ENCODE measurements at regions not wholly inside any gene's neighbourhood (a gene's known extent, or its start where the extent isn't known, plus 50 kb on each side); places are given as distances from the start of the nearest gene placed in this dataset.
A peak's percentile ranks its signal among the peaks of the same experiment; 100 is the strongest.
"Not testable (repeated sequence)": the region's sequence is repeated elsewhere in the genome, so short reads cannot be mapped to it uniquely, and the experiment has no call there.

DNA sequence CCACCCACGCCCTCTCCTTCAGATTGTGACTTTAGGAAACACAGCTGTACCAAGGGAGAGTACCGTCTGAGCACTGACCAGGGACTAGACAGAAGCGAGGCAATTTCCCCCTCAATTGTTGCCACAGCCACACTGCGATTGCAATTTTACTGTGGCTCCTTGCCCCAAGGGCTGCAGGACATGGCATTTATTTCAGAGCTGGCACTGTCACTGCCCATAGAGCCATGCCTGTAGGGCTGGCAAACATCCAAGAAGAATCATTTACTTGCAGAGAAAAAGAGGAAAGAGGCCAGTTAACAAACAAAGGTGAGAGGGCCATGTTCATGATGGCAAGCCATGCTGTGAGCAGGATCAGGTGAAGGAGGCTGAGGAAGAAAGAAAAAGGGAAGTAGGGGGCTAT is 129.6 kb downstream of the EMP1 start:
- DNase-seq (ENCODE audit: low read depth in 3 of 3, low spot score in 2 of 3) = no peak

DNA sequence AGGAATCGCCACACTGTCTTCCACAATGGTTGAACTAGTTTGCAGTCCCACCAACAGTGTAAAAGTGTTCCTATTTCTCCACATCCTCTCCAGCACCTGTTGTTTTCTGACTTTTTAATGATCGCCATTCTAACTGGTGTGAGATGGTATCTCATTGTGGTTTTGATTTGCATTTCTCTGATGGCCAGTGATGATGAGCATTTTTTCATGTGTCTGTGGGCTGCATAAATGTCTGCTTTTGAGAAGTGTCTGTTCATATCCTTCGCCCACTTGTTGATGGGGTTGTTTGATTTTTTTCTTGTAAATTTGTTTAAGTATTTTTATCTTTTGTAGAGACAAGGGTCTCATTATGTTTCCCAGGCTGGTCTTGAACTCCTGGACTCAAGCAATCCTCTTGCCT is 128.5 kb downstream of the EMP1 start:
- not testable (repeated sequence) for DNase-seq (ENCODE audit: low read depth in 3 of 3, low spot score in 2 of 3)

DNA sequence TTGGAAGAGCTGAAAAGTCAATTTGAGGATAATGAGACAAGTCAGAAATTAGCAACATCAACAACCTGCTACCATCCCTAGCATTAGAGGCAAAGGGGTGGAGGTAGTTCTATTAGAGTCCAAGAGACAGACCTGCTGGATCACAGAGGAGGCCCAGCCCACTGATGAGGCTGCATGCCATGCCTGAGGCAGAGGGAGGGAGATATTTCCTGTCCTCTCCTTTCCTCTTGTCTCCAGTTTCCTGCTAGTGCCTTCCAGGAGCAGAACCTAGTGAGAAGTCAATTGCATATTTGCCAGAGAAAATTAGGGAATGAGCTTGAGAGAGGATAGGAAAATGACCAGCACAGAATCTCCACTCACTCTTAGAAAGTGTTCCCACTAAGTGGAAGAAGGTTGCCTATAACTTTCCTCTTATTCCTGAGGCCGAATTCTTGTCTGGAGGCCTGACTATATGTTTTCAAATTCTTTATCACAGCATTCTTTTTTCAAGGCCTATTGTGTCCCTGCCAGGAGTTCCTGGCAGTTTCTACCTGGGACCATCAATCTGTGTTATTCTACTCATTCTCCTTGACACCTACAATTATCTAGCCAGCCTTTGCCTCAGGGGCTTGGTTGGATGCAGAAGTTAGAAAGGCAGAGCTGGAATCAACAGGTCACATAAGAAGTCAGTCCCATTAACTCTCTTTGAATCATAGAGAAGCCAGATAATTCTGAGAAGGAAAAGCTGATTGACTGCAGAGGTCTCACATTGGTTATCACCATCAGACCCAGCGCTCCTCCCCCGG is 121.9 kb downstream of the EMP1 start:
- no peak for DNase-seq (ENCODE audit: low read depth in 3 of 3, low spot score in 2 of 3)

DNA sequence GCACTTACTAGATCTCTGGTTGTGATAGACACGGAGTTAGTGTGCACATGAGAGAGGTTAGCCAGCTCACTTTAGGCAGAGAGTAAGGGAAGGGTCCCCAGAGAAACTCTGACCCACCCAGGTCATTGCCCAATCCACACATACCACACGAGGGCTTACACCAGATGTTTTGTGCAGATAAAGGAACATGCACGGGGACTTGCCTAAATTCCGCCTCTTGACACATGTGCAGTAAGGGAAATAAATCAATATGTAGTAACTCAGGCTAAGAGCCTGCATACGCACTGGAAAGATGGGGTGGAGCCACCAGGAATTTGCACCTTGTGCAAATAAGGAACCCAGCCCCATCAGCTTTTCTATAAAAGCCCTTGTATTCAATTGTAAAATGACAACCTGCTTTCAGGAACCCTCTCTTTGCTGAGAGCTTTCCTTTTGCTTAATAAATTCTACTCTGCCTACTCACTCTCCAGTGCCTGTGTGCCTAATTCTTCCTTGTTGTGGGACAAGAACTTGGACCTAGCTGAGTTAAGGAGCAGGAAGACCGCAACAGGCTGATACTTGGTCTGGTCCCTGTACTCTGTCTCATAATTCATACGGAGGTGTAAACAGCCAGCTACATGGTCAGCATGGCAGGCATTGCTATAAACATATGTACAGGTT is 120.2 kb downstream of the EMP1 start:
- DNase-seq (ENCODE audit: low read depth in 3 of 3, low spot score in 2 of 3) = no peak

DNA sequence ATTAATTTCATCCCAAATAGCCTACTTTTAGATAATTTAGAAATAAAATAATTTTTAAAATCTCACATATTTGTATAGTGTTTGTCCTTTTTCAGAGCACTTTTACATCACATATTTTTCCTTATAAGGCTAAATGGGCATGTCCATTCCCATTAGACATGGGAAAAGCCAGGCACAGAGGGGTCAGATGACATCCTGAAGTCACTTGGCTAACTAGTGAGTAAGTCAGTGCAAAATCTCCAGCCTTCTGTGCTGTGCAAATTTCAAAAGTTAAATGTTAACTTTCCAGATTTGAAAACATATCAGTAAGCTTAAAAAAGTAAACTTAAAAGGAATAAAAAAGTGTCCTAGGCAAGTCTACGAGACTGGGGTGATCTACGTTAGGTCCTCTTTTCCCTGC is 117.4 kb downstream of the EMP1 start:
- no peak for DNase-seq (ENCODE audit: low read depth in 3 of 3, low spot score in 2 of 3)

DNA sequence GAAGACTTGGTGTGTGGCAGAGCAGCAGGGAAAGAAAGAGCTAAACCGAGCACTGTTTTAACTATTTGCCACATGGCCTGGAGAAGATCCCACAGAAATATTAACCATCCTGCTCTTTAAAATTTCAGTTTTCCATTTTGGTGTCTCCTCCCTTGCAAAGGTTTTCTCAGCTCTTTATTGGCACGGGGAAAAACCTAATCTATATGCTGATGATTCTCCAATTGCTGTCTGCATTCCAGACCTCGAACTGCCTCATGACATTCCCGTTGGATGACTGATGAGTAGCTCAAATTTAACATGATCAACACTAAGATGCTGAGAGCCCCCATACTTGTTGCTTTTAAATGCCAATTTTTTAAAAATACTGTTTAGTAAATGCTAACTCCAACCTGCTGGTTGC is 115.0 kb downstream of the EMP1 start:
- DNase-seq (ENCODE audit: low read depth in 3 of 3, low spot score in 2 of 3) = no peak

DNA sequence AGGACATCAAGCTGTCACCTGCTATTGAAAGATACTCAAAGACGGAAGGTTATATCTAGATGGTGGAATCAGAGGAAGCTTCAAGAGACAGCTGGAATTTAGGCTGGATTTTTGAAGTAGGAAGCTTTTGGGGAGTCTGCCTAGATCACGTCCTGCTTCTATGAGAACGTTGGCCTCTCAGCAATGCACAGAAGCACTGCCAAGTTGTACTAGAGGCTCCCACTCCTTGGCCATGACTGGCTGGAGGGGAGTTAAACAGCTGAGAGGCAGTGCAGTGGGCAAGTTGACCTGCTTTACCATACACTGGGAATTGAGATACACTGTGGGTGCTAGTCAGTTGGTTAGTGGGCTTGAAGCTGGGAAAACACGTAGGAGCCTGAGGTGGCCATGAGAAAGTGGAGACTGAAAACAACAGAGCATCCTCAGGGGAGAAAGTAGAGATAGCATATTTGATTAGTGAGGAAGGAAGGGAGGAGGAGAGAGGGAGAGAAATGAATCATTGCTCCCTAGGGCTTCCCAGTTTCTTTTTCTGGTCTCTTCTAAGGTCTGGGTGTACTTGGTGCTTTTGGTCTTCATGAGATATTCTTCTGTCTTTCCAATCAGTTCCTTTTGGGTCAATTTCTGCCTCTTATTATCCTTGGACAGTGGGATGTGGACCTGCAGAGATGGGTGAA is 110.8 kb downstream of the EMP1 start:
- no peak for DNase-seq (ENCODE audit: low read depth in 3 of 3, low spot score in 2 of 3)

DNA sequence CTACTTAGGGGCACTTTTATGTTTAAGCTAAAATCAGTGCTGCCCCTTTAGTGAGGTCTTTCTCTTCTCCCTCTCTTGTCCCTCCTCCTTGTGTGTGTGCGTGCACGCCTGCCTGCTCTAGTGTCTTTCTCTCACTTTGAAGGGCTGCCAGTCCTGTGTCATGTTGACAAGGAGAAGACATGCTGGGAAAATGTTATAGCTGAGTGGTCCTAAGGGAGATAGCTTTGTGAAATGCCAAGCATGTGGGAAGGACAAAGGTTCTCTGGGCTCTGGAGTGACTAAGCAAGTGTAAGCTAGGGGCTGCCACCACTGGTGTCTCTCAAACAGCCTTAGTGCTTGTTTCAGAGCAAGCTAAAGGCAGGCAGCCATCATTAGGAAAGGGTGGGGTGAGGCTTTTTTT is 108.4 kb downstream of the EMP1 start:
- no peak for DNase-seq (ENCODE audit: low read depth in 3 of 3, low spot score in 2 of 3)

DNA sequence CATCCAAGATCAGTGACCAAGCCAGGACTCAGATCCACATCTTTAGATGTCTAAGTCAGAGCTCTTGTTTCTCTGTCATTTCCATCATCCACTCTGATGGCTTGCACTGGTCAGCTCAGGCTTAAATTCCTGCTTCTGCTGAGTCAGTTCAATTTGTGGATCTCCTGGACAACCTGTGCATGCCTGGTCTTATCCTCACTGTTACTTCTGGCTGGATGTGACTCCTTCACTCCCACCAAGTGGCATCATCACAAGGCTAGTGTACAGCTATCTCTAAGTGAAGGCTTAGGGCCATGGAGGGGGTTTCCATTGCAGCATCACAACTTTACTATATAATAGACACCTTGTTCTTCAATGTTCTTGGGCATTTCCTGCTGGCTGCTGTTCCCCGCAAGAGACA is 102.9 kb downstream of the EMP1 start:
- no peak for DNase-seq (ENCODE audit: low read depth in 3 of 3, low spot score in 2 of 3)

DNA sequence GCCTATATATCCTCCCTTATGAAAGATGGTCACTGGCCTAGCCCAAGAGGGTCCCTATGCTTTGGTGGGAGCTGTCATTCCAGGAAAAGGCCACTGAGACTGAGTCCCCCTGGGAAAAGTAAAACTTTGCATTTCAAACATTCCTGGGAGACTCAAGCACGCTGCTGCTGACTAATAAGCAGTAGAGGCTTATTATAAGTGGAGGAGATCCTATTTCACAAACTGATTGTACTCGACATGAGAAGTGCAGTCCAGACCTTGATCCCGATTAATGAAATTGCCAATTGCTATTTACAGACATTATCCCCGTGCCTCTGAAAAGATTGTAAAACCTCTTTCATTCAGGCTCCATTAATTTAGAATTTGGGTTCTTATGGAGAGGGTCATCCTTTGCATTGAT is 96.6 kb downstream of the EMP1 start:
- no peak for DNase-seq (ENCODE audit: low read depth in 3 of 3, low spot score in 2 of 3)

DNA sequence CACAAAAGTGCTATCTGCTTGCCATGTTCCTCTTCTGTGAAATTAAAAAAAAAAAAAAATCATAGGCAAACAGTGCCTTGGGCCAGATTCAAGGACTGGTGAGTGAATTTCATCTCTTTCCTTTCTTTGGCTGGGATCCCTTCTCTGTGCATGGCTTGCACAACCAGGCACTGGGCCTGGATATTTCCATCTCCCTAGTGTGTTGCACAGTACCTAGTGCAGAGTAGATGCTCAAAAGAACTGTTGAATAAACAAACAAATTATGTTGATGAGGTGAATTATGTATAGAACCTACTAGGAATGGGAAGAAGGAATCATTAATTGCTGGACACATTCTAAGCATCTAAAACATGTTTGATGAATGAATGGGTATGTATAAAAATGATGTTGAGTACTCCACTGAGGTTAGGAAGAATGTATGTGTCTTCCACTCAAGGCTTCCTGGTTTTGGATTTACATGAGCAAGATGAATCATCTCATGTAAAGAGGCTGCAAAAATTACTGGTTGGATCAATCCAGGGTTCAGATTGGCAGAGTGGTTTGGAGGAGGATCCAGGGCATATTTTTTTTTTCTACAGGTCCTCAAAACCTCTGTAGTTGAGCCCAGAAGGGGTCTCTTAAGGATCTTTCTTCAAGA is 93.2 kb downstream of the EMP1 start:
- no peak for DNase-seq (ENCODE audit: low read depth in 3 of 3, low spot score in 2 of 3)

DNA sequence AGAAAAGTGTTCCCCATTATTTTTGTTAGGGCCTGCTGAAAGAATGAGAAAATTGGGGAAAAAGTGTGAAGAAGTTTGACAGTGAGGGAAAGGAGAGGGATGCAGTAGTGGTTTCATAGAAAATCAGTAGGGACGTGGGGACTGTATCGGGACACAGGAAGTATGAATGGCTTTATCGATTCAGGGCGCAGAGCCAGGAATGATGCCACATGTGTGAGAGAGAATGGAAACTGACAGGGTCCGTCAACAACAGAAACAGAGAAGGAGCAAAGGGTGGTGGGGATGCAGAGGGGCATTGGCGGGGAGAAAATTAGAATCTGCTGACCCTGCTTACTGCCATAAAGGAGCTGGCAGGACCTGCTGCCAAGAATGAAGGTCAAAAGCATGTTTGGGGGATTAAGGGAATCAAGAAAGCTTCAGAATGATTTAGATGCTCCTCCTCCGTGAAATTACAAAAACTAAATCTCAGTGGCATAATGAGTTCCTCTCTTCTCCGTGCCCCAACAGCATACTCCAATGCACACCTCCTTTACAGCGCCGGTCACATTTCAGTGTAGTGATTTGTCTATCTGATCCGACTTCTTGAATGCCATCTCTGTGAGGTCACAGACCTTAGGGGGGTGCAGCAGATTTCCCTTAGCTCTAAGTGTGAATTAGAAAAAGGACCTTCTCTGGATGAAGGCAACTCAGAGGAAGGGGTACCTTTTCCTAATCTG is 92.6 kb downstream of the EMP1 start:
- no peak for DNase-seq (ENCODE audit: low read depth in 3 of 3, low spot score in 2 of 3)

DNA sequence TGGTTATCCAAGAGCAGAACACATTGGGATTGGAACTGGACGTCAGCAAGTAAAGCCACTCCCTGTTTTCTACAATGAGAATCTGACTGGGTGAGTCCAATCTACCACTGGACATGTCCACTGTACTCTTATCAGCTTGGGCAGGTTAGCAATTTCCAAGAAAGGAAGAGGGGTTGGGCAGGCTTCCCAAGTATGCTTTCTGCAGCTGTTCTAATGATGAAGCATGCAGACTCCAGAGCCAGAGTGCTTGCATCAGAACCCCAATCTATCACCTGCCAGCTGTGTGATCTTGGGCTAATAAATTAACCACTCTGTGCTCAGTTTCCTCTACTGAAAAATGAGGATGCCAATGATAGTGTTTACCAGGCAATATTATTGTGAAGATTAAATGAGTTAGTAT is 92.0 kb downstream of the EMP1 start:
- DNase-seq (ENCODE audit: low read depth in 3 of 3, low spot score in 2 of 3) = no peak

DNA sequence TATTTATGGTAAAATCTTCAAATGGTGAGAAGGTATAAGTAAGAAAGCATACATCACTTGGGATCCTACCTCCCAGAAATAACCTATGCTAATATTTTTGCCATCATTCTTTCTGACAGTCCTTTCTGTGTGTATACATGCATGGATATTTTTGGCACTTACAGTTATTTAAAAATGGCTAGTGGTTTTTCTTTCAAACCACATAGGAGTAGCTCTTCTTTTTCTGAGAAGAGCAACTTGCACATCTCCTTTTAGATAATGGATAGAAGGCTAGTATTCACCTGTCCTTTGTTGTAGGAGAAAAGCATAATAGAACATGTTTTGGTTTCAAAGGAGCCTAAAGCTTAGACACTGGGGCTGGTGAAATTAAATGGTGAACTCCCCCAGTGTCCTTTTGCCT is 87.3 kb downstream of the EMP1 start:
- no peak for DNase-seq (ENCODE audit: low read depth in 3 of 3, low spot score in 2 of 3)

DNA sequence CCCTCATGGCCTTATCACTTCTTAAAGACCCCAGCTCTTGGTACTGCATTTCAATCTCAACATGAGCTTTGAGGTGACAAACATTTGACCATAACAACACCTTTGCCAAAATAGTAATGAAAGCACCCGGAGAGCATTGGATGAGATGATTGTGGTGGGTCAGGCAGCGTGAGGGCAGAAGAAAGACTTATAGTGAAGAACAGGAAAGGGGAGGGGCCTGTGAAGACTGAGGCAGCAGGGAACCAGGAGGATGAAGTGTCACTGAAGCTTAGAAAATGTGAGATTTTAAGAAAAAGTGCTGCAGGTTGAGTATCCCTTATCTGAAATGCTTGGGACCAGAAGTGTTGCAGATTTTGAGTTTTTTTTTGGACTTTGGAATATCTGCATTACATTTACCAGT is 86.3 kb downstream of the EMP1 start:
- no peak for DNase-seq (ENCODE audit: low read depth in 3 of 3, low spot score in 2 of 3)

DNA sequence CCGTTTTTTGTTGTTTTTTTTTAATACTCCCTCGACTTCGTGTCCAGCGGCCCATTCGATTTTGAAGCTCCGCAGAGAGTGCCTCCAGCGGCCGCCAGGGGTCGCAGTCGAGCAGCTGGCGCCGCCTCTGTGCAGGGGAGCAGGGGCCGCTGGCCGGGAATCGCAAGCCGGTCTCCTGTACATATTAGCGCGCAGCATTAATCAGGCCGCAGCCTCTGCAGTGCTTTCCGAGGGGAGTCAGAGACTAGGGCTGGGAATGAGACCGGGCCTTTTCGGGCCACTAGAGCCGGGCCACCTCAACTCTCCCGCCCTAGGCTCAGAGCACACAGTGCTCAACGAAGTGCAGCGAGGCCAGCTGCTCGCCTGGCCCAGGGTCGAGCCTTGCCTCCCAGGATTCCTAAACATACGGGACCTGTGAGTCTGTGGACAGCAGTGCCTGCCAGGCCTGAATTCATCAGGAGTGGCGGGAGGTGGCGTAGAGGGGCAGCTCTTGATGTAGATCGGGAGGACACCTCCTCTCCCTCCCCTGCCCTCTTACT is 81.8 kb downstream of the EMP1 start:
- DNase-seq (ENCODE audit: low read depth in 3 of 3, low spot score in 2 of 3) = peak in 2 of 3 donors; percentile 68 to 71

DNA sequence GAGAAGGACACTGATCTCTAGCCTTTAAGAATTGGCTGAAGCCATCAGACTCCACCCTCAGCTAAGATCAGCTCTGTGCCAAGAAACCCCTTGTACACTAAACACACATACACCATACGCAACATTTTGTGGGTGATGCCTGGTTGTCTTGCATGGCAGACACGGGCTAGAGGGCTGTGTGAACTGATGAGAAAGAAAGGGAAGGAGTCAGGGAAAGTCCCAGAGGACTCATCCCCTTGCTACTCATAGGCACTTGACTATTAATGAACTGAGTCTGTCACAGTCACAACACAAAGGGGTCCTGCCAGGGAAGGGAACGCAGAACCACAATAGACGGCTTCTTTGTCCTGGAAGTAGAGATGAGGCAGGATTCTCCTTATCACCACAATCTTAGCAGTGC is 80.8 kb downstream of the EMP1 start:
- no peak for DNase-seq (ENCODE audit: low read depth in 3 of 3, low spot score in 2 of 3)

DNA sequence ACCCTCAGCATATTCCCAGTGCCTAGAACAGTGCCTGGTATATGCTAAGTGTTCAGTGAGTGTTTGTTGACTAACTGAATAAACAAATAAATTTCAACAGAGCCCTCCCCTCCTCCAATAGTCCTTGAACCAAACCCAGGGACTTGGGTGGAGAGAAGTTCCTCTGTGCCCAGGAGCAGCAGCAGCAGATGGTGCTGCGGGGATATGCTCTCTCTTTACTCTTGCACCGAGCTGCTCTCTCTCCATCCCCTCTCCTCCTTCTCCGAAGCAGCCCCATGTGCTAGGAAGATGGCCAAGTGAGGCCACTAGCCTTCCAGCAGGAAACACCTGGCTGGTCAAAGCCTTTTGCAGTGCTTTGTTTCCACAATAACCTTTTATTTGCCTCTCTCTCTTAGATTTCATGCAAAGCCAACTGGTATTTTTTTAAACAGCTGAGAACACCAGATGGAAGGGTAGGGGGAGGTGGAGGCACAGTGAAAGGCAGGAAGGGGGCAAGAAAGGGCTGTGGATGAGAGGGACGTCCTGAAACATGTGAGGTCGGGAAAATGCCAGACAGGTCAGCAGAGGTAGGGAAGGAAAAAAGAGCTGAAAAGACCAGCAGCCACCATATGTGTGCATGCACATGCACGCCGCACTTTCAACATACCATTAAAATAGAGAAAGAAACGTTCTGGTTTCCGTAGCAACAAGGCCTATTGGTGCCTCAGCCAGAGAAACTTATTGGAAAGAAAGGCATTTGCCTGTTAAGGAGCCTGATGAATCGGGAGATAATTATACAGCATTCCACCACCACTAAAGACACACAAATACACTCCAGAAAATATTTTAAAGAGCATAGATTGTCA is 78.9 kb downstream of the EMP1 start:
- no peak for DNase-seq (ENCODE audit: low read depth in 3 of 3, low spot score in 2 of 3)

DNA sequence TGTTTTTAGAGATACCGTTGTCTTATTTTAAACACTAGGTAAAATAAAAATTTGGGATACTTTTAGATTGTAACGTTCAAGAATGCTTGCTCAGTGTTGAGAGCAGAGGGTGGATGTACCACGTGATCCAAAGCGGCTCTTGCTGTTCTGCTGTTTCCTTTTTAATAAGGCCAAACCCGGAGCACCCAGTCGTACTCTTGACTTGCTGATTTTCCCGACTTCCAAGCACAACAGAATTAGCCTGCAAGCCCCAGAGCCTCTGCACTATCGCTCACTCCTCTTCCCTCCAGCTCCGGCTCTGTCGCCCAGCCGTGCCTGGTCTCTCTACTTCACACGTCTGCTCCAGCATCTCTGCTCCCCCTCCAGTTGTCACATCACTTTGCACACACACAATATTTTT is 77.3 kb downstream of the EMP1 start:
- DNase-seq (ENCODE audit: low read depth in 3 of 3, low spot score in 2 of 3) = no peak

DNA sequence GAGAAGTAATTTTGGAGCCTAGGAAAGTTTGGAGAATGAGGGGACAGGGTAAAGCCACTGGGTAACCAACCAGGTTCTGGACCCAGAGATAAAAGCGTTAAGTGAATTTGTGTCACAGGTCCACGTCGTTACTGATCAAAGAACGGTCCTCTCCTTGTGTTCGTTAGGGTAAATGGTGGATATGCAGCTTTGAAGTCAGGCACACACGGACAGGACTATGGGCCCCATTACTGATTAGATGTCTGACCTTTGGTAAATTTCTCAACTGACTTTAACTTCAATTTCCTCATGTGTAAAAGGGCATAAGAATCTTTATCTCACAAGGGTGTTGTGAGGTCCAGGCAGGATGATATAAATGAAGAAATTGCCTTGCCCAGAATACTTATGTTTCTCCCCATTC is 76.6 kb downstream of the EMP1 start:
- no peak for DNase-seq (ENCODE audit: low read depth in 3 of 3, low spot score in 2 of 3)
